ENCODE measurements at regions not wholly inside any gene's neighbourhood (a gene's known extent, or its start where the extent isn't known, plus 50 kb on each side); places are given as distances from the start of the nearest gene placed in this dataset.
A peak's percentile ranks its signal among the peaks of the same experiment; 100 is the strongest.

GRCh38 chr20:57012691-57013090 lies 253.8 kb downstream of the BMP7 start:
- Histone ChIP-seq H3K27ac (ENCODE audit: low read depth in 2 of 2, low read length in 2 of 2) (no peak overlapping the region), H3K4me3 (ENCODE audit: low read length in 3 of 3) (no peak overlapping the region), H3K36me3 (ENCODE audit: control insufficient read depth in 2 of 3, insufficient read depth in 3 of 3, low read length in 3 of 3) (no peaks in the 10 kb centered on the region), H3K9me3 (ENCODE audit: control insufficient read depth in 2 of 3, insufficient read depth in 1 of 3, low read length in 3 of 3) (no peaks in the 10 kb centered on the region), H3K4me1 (ENCODE audit: control insufficient read depth in 2 of 3, insufficient read depth in 2 of 3, low read depth in 1 of 3, low read length in 3 of 3) (no peaks in the 10 kb centered on the region), H3K27me3 (ENCODE audit: control insufficient read depth, insufficient read depth, low read length) (no peaks in the 10 kb centered on the region), H3K9ac (ENCODE audit: low read length in 3 of 3) (no peak overlapping the region)
- no peak for FAIRE-seq
- no peak for DNase-seq
- intact Hi-C loops (cut with DNase I) = no loop called here
- no peak for TF ChIP-seq CTCF (IDR thresholded peaks at IDR 0.05; ENCODE audit: borderline replicate concordance, extremely low read depth, insufficient read depth)

- no peaks in the 10 kb centered on the region for H3K27me3 ChIP-seq (ENCODE audit: control insufficient read depth, insufficient read depth, low read length)
- no peaks in the 10 kb centered on the region for H3K4me1 ChIP-seq (ENCODE audit: control insufficient read depth in 2 of 3, insufficient read depth in 2 of 3, low read depth in 1 of 3, low read length in 3 of 3)
Observed at GRCh38 chr20:57013217-57013616, 253.2 kb downstream of the BMP7 start.

GRCh38 chr20:57013741-57014140 lies 252.7 kb downstream of the BMP7 start:
- H3K4me1 ChIP-seq (ENCODE audit: control insufficient read depth in 2 of 3, insufficient read depth in 2 of 3, low read depth in 1 of 3, low read length in 3 of 3) = no peaks in the 10 kb centered on the region
- intact Hi-C loops (cut with DNase I) = no loop called here
- no peak for FAIRE-seq
- no peak overlapping the region for H3K9ac ChIP-seq (ENCODE audit: low read length in 3 of 3)
- H3K36me3 ChIP-seq (ENCODE audit: control insufficient read depth in 2 of 3, insufficient read depth in 3 of 3, low read length in 3 of 3) = no peaks in the 10 kb centered on the region
- no peak for TF ChIP-seq CTCF (IDR thresholded peaks at IDR 0.05; ENCODE audit: borderline replicate concordance, extremely low read depth, insufficient read depth)
- no peaks in the 10 kb centered on the region for H3K27me3 ChIP-seq (ENCODE audit: control insufficient read depth, insufficient read depth, low read length)
- H3K4me3 ChIP-seq (ENCODE audit: low read length in 3 of 3) = no peak overlapping the region
- H3K27ac ChIP-seq (ENCODE audit: low read depth in 2 of 2, low read length in 2 of 2) = no peak overlapping the region
- H3K9me3 ChIP-seq (ENCODE audit: control insufficient read depth in 2 of 3, insufficient read depth in 1 of 3, low read length in 3 of 3) = no peaks in the 10 kb centered on the region
- peak in 4 of 5 donors; percentile 54 to 69 (median 69) for DNase-seq

More at GRCh38 chr20:57013217-57013616, 253.2 kb downstream of the BMP7 start:
- Histone ChIP-seq H3K9ac (ENCODE audit: low read length in 3 of 3) (no peak overlapping the region), H3K36me3 (ENCODE audit: control insufficient read depth in 2 of 3, insufficient read depth in 3 of 3, low read length in 3 of 3) (no peaks in the 10 kb centered on the region), H3K27ac (ENCODE audit: low read depth in 2 of 2, low read length in 2 of 2) (no peak overlapping the region), H3K4me3 (ENCODE audit: low read length in 3 of 3) (no peak overlapping the region), H3K9me3 (ENCODE audit: control insufficient read depth in 2 of 3, insufficient read depth in 1 of 3, low read length in 3 of 3) (no peaks in the 10 kb centered on the region)
- DNase-seq (no peak), FAIRE-seq (peak; percentile 3)
- intact Hi-C loops (cut with DNase I) = no loop called here
- no peak for TF ChIP-seq CTCF (IDR thresholded peaks at IDR 0.05; ENCODE audit: borderline replicate concordance, extremely low read depth, insufficient read depth)

- H3K4me3 ChIP-seq (ENCODE audit: low read length in 3 of 3) = peak overlapping the region in 1 of 3 donors; percentile 3
- no peaks in the 10 kb centered on the region for H3K4me1 ChIP-seq (ENCODE audit: control insufficient read depth in 2 of 3, insufficient read depth in 2 of 3, low read depth in 1 of 3, low read length in 3 of 3)
- DNase-seq (no peak), FAIRE-seq (no peak)
- intact Hi-C loops (cut with DNase I) = no loop called here
- no peak overlapping the region for H3K9ac ChIP-seq (ENCODE audit: low read length in 3 of 3)
- H3K27me3 ChIP-seq (ENCODE audit: control insufficient read depth, insufficient read depth, low read length) = no peaks in the 10 kb centered on the region
- no peaks in the 10 kb centered on the region for H3K9me3 ChIP-seq (ENCODE audit: control insufficient read depth in 2 of 3, insufficient read depth in 1 of 3, low read length in 3 of 3)
- no peak overlapping the region for H3K27ac ChIP-seq (ENCODE audit: low read depth in 2 of 2, low read length in 2 of 2)
- TF ChIP-seq CTCF (IDR thresholded peaks at IDR 0.05; ENCODE audit: borderline replicate concordance, extremely low read depth, insufficient read depth) = no peak
- no peaks in the 10 kb centered on the region for H3K36me3 ChIP-seq (ENCODE audit: control insufficient read depth in 2 of 3, insufficient read depth in 3 of 3, low read length in 3 of 3)
Observed at GRCh38 chr20:57020364-57020763, 246.1 kb downstream of the BMP7 start.

Data from kidney (tissue), 13 donors.